ENCODE measurements at regions not wholly inside any gene's neighbourhood (a gene's known extent, or its start where the extent isn't known, plus 50 kb on each side); places are given as distances from the start of the nearest gene placed in this dataset.
A peak's percentile ranks its signal among the peaks of the same experiment; 100 is the strongest.

- Mint-ChIP-seq H3K36me3 (ENCODE audit: low read depth) (no peaks in the 10 kb centered on the region), H3K4me3 (no peak overlapping the region), H3K27ac (no peak overlapping the region), H3K4me1 (no peaks in the 10 kb centered on the region), H3K9me3 (no peaks in the 10 kb centered on the region), H3K27me3 (peaks cover 13% of the 10 kb centered on the region)
- DNase-seq = no peak
- ChIA-PET POLR2A (no interaction called here), CTCF (interaction anchor here (1.4 kb wide), 1 partner anchor 360 kb away, joined by 4 read pairs; no protein-coding TSS in a partner anchor)
These were observed 205.3 kb upstream of the CCDC150 start for GRCh38 chr2:196434217-196434616.

DNA sequence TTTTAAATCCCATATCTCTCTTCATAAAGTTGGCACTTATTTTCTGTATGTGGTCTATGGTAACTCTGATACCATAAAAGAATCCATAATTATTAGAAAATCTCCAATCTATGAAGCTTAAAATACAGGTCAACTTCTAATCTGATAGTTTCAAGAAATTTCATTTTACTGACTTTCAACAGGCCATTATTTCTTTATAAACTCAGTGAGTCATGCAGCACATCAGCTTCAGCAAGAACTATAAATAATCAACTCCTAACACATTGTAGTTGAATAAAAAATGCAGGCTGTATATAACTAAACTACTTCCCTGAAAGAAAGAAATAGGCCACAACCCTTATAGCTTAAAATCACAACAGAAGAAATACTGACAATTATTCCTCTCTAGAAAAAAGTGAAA is 204.3 kb upstream of the CCDC150 start:
- CTCF ChIA-PET = interaction anchor here (0.7 to 1.4 kb wide), 2 partner anchors 361 to 367 kb away, joined by 3 to 4 read pairs; partner anchors contain the start of gene DNAH7
- no peaks in the 10 kb centered on the region for H3K9me3 Mint-ChIP-seq

GRCh38 chr2:196437626-196438025 is 201.9 kb upstream of the CCDC150 start:
- CTCF ChIA-PET = no interaction called here
- no peak overlapping the region for H3K4me3 Mint-ChIP-seq
- no peaks in the 10 kb centered on the region for H3K4me1 Mint-ChIP-seq

More for the DNA sequence above, 204.3 kb upstream of the CCDC150 start:
- Mint-ChIP-seq H3K27ac (no peak overlapping the region), H3K4me3 (no peak overlapping the region), H3K27me3 (peaks cover 17% of the 10 kb centered on the region), H3K36me3 (ENCODE audit: low read depth) (no peaks in the 10 kb centered on the region), H3K4me1 (no peaks in the 10 kb centered on the region)
- no peak for DNase-seq
- POLR2A ChIA-PET = no interaction called here

GRCh38 chr2:196439760-196440159 is 199.8 kb upstream of the CCDC150 start:
- no peaks in the 10 kb centered on the region for H3K9me3 Mint-ChIP-seq

More at GRCh38 chr2:196437626-196438025, 201.9 kb upstream of the CCDC150 start:
- no peak for DNase-seq
- H3K27ac Mint-ChIP-seq = no peak overlapping the region
- H3K36me3 Mint-ChIP-seq (ENCODE audit: low read depth) = no peaks in the 10 kb centered on the region
- peaks cover 10% of the 10 kb centered on the region for H3K27me3 Mint-ChIP-seq
- no peaks in the 10 kb centered on the region for H3K9me3 Mint-ChIP-seq
- POLR2A ChIA-PET = no interaction called here

DNA sequence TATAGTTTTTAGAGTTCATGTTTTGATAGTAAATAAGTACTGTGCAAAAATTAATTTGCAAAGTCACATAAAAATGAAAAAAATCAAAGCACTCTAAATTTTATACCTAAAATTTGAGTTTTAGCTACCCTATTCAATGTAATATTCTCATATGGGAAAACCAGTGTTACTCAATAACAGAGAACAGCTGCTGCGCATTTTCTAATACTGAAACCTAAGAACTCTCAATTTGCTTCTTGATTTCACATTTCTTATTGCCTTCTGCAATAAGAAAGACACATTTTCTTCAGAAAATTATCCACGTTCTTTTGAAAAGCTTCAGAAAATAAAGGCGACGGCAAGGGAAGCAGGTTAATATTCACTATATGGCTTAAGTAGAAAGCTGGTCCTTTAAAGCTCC is 199.1 kb upstream of the CCDC150 start:
- DNase-seq = no peak
- Mint-ChIP-seq H3K27me3 (peaks cover 14% of the 10 kb centered on the region), H3K36me3 (ENCODE audit: low read depth) (no peaks in the 10 kb centered on the region), H3K4me1 (no peaks in the 10 kb centered on the region), H3K9me3 (no peaks in the 10 kb centered on the region), H3K4me3 (no peak overlapping the region), H3K27ac (no peak overlapping the region)
- ChIA-PET POLR2A (interaction anchor here (0.5 kb wide), 1 partner anchor 385 kb away, joined by 5 read pairs; no protein-coding TSS in a partner anchor), CTCF (no interaction called here)

More at GRCh38 chr2:196439760-196440159, 199.8 kb upstream of the CCDC150 start:
- CTCF ChIA-PET = no interaction called here
- no peaks in the 10 kb centered on the region for H3K4me1 Mint-ChIP-seq
- no peak overlapping the region for H3K27ac Mint-ChIP-seq
- no peak overlapping the region for H3K4me3 Mint-ChIP-seq
- H3K36me3 Mint-ChIP-seq (ENCODE audit: low read depth) = no peaks in the 10 kb centered on the region
- H3K27me3 Mint-ChIP-seq = peaks cover 14% of the 10 kb centered on the region
- POLR2A ChIA-PET = no interaction called here
- no peak for DNase-seq

GRCh38 chr2:196441527-196441926 is 198.0 kb upstream of the CCDC150 start:
- H3K27me3 Mint-ChIP-seq = peaks cover 14% of the 10 kb centered on the region
- CTCF ChIA-PET = interaction anchor here (0.6 kb wide), 1 partner anchor 11 kb away, joined by 3 read pairs; no protein-coding TSS in a partner anchor
- DNase-seq = no peak
- no peaks in the 10 kb centered on the region for H3K36me3 Mint-ChIP-seq (ENCODE audit: low read depth)
- no peak overlapping the region for H3K4me3 Mint-ChIP-seq
- no peaks in the 10 kb centered on the region for H3K9me3 Mint-ChIP-seq
- no peaks in the 10 kb centered on the region for H3K4me1 Mint-ChIP-seq
- H3K27ac Mint-ChIP-seq = no peak overlapping the region
- POLR2A ChIA-PET = no interaction called here

GRCh38 chr2:196442211-196442610 is 197.3 kb upstream of the CCDC150 start:
- Mint-ChIP-seq H3K9me3 (no peaks in the 10 kb centered on the region), H3K4me3 (no peak overlapping the region), H3K27me3 (peaks cover 15% of the 10 kb centered on the region), H3K27ac (no peak overlapping the region), H3K36me3 (ENCODE audit: low read depth) (no peaks in the 10 kb centered on the region), H3K4me1 (no peaks in the 10 kb centered on the region)
- CTCF ChIA-PET = interaction anchor here (0.6 kb wide), 1 partner anchor 12 kb away, joined by 3 read pairs; no protein-coding TSS in a partner anchor
- no peak for DNase-seq
- POLR2A ChIA-PET = no interaction called here

DNA sequence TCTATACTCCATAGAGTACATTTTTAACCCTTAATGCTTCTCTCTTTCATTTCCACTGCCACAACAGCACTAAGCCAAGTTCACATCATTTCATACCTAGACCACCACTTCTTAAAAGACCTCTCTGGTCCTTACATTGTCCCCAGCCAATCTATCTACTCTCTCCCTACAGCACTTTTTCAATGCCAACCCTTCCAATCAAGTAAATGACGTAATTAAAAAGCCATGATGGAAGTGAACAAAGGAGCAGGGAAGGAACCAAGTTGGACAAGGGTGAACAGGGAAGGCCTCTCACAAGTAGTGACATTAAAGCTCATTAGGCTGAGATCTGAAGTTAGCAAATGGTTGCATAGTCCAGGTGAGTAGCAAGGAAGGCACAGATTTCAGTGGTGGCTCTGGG is 195.1 kb upstream of the CCDC150 start:
- POLR2A ChIA-PET = no interaction called here

DNA sequence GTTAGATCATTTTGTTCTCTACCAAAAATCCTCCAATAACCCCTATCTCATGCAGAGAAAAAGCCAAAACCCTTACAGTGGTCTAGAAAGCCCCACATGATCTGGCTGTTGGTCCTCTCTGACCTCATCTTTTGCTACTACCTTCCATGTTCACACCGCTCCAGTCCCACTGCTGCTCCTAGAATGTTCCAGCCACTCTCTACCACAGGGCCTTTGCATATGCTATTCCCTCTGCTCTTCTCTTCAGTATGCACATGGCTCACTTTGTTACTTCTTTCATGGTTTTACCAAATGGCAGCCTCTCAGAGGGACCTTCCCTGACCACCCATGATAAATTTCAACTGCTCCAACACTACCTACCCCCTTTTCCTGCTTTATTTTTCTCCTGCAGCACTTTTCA is 193.5 kb upstream of the CCDC150 start:
- CTCF ChIA-PET = interaction anchor here (2.5 kb wide), 1 partner anchor 8 kb away, joined by 7 read pairs; no protein-coding TSS in a partner anchor
- no peaks in the 10 kb centered on the region for H3K9me3 Mint-ChIP-seq
- H3K4me1 Mint-ChIP-seq = no peaks in the 10 kb centered on the region
- H3K4me3 Mint-ChIP-seq = no peak overlapping the region
- no peaks in the 10 kb centered on the region for H3K36me3 Mint-ChIP-seq (ENCODE audit: low read depth)
- no peak for DNase-seq
- no peak overlapping the region for H3K27ac Mint-ChIP-seq
- POLR2A ChIA-PET = no interaction called here
- H3K27me3 Mint-ChIP-seq = peaks cover 11% of the 10 kb centered on the region

More for the DNA sequence above, 195.1 kb upstream of the CCDC150 start:
- Mint-ChIP-seq H3K36me3 (ENCODE audit: low read depth) (no peaks in the 10 kb centered on the region), H3K27ac (no peak overlapping the region), H3K27me3 (peaks cover 16% of the 10 kb centered on the region), H3K4me1 (no peaks in the 10 kb centered on the region), H3K4me3 (no peak overlapping the region), H3K9me3 (no peaks in the 10 kb centered on the region)
- CTCF ChIA-PET = interaction anchor here (2.5 kb wide), 1 partner anchor 9 kb away, joined by 7 read pairs; no protein-coding TSS in a partner anchor
- DNase-seq = no peak

GRCh38 chr2:196448407-196449079 is 191.0 kb upstream of the CCDC150 start:
- ChIA-PET CTCF (interaction anchor here (0.6 to 0.7 kb wide), 3 partner anchors 15 to 380 kb away, joined by 3 to 4 read pairs (median 3); partner anchors contain the start of gene DNAH7), POLR2A (no interaction called here)
- H3K27me3 Mint-ChIP-seq = peaks cover 8% of the 10 kb centered on the region
- H3K36me3 Mint-ChIP-seq (ENCODE audit: low read depth) = no peaks in the 10 kb centered on the region
- H3K9me3 Mint-ChIP-seq = no peaks in the 10 kb centered on the region
- H3K4me3 Mint-ChIP-seq = no peak overlapping the region
- no peak overlapping the region for H3K27ac Mint-ChIP-seq
- H3K4me1 Mint-ChIP-seq = no peaks in the 10 kb centered on the region
- no peak for DNase-seq

DNA sequence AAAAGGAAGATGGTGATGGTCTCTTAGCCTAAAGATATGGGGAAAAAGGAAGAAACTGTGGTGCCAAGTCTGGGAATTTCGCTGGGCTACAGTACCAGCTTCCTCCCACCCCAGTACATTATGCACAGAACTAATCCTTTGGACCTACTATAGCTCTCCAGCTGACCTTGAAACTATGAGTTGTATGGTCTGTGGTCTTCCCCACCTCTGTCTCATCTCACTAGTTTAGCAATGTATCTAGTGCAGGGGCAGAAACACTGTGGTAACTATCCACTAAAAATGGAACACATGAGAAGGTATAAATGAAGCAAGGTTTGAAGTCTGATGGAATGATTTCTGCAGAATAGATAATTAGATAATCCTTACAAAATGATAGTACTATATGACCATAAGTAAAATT is 190.4 kb upstream of the CCDC150 start:
- Mint-ChIP-seq H3K4me1 (peaks cover 2% of the 10 kb centered on the region), H3K36me3 (ENCODE audit: low read depth) (no peaks in the 10 kb centered on the region), H3K9me3 (no peaks in the 10 kb centered on the region), H3K4me3 (no peak overlapping the region), H3K27ac (no peak overlapping the region), H3K27me3 (peaks cover 9% of the 10 kb centered on the region)
- ChIA-PET POLR2A (no interaction called here), CTCF (no interaction called here)
- DNase-seq = no peak

DNA sequence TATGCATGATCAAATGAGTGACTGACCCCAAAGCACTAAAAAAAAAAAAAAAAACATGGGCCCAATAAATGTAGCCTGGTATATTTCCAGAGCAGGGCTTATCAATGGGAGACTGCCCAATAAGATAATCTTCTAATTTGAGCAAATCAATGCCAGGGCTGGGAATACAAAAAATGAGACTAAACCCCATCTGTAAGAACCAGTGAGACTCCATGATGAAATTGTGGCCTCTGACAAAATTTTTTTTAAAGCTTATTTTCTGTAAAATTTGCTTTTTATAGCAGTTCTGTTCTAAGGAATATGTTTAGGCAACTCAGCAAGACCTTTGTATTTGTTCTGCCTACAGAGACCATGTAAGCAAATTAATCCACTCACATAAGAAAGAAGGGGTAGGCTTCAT is 186.8 kb upstream of the CCDC150 start:
- no peak overlapping the region for H3K4me3 Mint-ChIP-seq
- no peaks in the 10 kb centered on the region for H3K9me3 Mint-ChIP-seq
- POLR2A ChIA-PET = no interaction called here

GRCh38 chr2:196453613-196454047 is 185.9 kb upstream of the CCDC150 start:
- ChIA-PET POLR2A (no interaction called here), CTCF (interaction anchor here (0.7 to 2.2 kb wide), 8 partner anchors 9 to 386 kb away, joined by 3 to 7 read pairs (median 3); partner anchors contain the start of gene DNAH7)
- peak; percentile 54 for DNase-seq
- Mint-ChIP-seq H3K36me3 (ENCODE audit: low read depth) (no peaks in the 10 kb centered on the region), H3K9me3 (no peaks in the 10 kb centered on the region), H3K4me3 (no peak overlapping the region), H3K4me1 (peaks cover 2% of the 10 kb centered on the region), H3K27ac (no peak overlapping the region), H3K27me3 (peaks cover 34% of the 10 kb centered on the region)

More for the DNA sequence above, 186.8 kb upstream of the CCDC150 start:
- Mint-ChIP-seq H3K27me3 (peaks cover 31% of the 10 kb centered on the region), H3K36me3 (ENCODE audit: low read depth) (no peaks in the 10 kb centered on the region), H3K4me1 (peaks cover 2% of the 10 kb centered on the region), H3K27ac (no peak overlapping the region)
- CTCF ChIA-PET = interaction anchor here (0.6 to 2.2 kb wide), 5 partner anchors 8 to 385 kb away, joined by 3 to 7 read pairs (median 3); partner anchors contain the start of gene DNAH7
- no peak for DNase-seq

All from activated CD4-positive, alpha-beta T cell treated with anti-CD3 and anti-CD28 coated beads, Interleukin-2, amount 10 ng/mL, durations not matched to agents 7 days and 5 days (primary cell).